Adrenal gland (tissue), 5 donors: ENCODE measurements at regions not wholly inside any gene's neighbourhood (a gene's known extent, or its start where the extent isn't known, plus 50 kb on each side); places are given as distances from the start of the nearest gene placed in this dataset.

Source experiments
- POLR2A ChIP-seq, 2 donors: fragments of 450-650 bp; IDR thresholded peaks; one replicate each; pipeline ENCODE4 v1.6.1; 2017; ENCODE audit warnings: antibody characterized with exemption in 2 of 2, mild to moderate bottlenecking in 2 of 2, moderate library complexity in 1 of 2
- TF ChIP-seq, protein P1 (sequence below), 6 experiments: fragments of 450-650 bp in 4 of 6; fragments of 200-600 bp in 2 of 6; sonication (generic) in 1 of 6; IDR thresholded peaks; 1 replicate in 5 of 6; 2 replicates in 1 of 6; pipeline versions ENCODE4 v1.5.1 to v1.8.0; 2016 to 2021; ENCODE audit warnings: antibody characterized with exemption in 6 of 6, mild to moderate bottlenecking in 2 of 6, moderate library complexity in 1 of 6
- donor health status: DM: no; HTN: no; CAD: no.

DNA sequence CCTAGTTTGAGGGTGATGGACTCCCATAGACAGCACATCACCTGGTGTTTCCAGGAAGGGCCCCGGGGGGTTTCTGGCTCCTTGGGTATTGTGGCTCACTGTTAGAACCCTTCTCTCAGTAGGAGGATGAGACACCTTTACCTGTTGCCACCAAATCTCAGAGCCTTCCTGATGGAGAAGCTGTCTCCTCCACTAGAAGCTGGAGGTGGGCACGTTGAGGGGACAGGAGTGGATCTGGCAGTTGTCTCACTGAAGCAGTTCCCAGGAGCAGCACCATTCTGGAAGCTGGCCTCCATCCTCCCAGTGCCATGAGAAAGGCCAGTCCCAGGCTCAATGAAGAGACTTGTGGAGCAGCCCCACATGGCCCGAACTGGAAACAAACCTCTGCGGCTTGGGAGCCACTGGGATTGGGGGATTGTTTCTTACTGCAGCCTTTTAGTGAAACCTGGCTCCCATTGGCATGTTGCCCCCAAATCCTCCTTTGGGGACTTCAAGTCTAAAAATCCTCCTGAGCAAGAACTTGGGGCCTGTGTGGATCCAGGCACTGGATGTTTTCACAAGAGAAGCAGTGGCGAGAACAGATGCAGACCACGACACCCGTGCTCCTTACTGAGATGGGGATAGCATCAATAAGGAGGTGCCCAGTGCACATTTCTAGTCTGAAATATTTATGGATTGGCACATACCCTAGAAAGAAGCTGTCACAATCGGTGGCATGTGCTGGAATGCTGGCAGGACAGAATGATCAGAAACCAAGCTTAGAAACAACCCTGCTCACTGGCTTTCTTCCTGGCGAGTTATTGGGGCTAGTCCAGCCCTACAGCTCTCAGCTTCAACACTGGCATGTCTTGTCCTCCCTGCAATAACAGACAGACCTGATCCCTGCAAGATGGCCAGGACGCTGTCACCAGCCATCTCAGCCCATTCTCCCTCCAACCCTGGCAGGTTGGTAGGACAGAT is 223.7 kb upstream of the AJAP1 start:
- TF ChIP-seq, protein P1, sequence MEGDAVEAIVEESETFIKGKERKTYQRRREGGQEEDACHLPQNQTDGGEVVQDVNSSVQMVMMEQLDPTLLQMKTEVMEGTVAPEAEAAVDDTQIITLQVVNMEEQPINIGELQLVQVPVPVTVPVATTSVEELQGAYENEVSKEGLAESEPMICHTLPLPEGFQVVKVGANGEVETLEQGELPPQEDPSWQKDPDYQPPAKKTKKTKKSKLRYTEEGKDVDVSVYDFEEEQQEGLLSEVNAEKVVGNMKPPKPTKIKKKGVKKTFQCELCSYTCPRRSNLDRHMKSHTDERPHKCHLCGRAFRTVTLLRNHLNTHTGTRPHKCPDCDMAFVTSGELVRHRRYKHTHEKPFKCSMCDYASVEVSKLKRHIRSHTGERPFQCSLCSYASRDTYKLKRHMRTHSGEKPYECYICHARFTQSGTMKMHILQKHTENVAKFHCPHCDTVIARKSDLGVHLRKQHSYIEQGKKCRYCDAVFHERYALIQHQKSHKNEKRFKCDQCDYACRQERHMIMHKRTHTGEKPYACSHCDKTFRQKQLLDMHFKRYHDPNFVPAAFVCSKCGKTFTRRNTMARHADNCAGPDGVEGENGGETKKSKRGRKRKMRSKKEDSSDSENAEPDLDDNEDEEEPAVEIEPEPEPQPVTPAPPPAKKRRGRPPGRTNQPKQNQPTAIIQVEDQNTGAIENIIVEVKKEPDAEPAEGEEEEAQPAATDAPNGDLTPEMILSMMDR (IDR thresholded peaks at IDR 0.05) = no peak
- no peak for TF ChIP-seq POLR2A (IDR thresholded peaks at IDR 0.05)
